HG03097 (cell line): ENCODE measurements at regions not wholly inside any gene's neighbourhood (a gene's known extent, or its start where the extent isn't known, plus 50 kb on each side); places are given as distances from the start of the nearest gene placed in this dataset.

ENCODE experiments used
- ATAC-seq: cut with Tn5 transposase; IDR thresholded peaks from one replicate; pipeline ENCODE4 v1.9.1; 2021; ENCODE audit not compliant: unreplicated experiment, low FRiP score

- ATAC-seq, result no peak
These were observed 103.8 kb downstream of the GTPBP8 start for GRCh38 chr3:113094337-113095221.

GRCh38 chr3:113096188-113096892 lies 105.6 kb downstream of the GTPBP8 start:
- no peak for ATAC-seq

- ATAC-seq, result no peak
These were observed 107.2 kb downstream of the GTPBP8 start for GRCh38 chr3:113097960-113098447.

- ATAC-seq, result no peak
These were observed 109.3 kb downstream of the GTPBP8 start for GRCh38 chr3:113100063-113100462.

- no peak for ATAC-seq
These were observed 107.8 kb upstream of the BOC start for GRCh38 chr3:113103588-113103987.

- no peak for ATAC-seq
These were observed 106.8 kb upstream of the BOC start for GRCh38 chr3:113104357-113105092.

- no peak for ATAC-seq
These were observed 106.3 kb upstream of the BOC start for GRCh38 chr3:113105093-113105449.

GRCh38 chr3:113105966-113106660 lies 105.2 kb upstream of the BOC start:
- ATAC-seq, result no peak

- ATAC-seq, result no peak
These were observed 101.1 kb upstream of the BOC start for GRCh38 chr3:113110267-113110666.

- ATAC-seq, result no peak
These were observed 100.2 kb upstream of the BOC start for GRCh38 chr3:113111011-113111707.

- no peak for ATAC-seq
These were observed 98.0 kb upstream of the BOC start for GRCh38 chr3:113113361-113113760.

- ATAC-seq, result no peak
These were observed 93.7 kb upstream of the BOC start for GRCh38 chr3:113117511-113118234.

- no peak for ATAC-seq
These were observed 93.0 kb upstream of the BOC start for GRCh38 chr3:113118336-113118735.

GRCh38 chr3:113124256-113124830 lies 87.0 kb upstream of the BOC start:
- no peak for ATAC-seq

- no peak for ATAC-seq
These were observed 85.4 kb upstream of the BOC start for GRCh38 chr3:113125951-113126350.

GRCh38 chr3:113128386-113129015 lies 82.9 kb upstream of the BOC start:
- ATAC-seq, result no peak

- ATAC-seq, result no peak
These were observed 82.2 kb upstream of the BOC start for GRCh38 chr3:113129168-113129567.

- no peak for ATAC-seq
These were observed 78.8 kb upstream of the BOC start for GRCh38 chr3:113132571-113132996.
